GM18502 (cell line): ENCODE measurements at regions not wholly inside any gene's neighbourhood (a gene's known extent, or its start where the extent isn't known, plus 50 kb on each side); places are given as distances from the start of the nearest gene placed in this dataset.
A peak's percentile ranks its signal among the peaks of the same experiment; 100 is the strongest.

Experiments used
- ATAC-seq: cut with Tn5 transposase; IDR thresholded peaks from one replicate; pipeline ENCODE4 v1.9.1; 2021; ENCODE audit warnings: mild to moderate bottlenecking; ENCODE audit not compliant: unreplicated experiment, poor library complexity

DNA sequence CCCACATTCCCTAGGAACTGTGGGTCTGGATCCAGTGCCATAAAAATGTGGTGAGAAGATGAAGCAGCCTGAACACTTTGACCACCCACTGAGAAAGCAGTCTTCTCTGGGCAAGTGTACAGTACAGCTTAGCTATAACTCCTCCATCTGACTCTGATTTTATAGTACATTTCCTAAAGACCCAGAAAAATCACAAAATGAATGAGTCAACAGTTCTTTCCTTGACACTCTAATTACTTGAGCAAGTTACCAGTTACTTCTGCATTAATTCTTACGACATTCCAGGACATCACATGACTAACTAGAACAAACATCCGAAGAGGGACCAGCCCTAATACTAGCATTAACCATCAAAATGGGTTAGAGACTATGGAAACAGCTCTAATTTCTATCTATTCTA is 148.1 kb upstream of the PEX5L start:
- ATAC-seq: no peak

DNA sequence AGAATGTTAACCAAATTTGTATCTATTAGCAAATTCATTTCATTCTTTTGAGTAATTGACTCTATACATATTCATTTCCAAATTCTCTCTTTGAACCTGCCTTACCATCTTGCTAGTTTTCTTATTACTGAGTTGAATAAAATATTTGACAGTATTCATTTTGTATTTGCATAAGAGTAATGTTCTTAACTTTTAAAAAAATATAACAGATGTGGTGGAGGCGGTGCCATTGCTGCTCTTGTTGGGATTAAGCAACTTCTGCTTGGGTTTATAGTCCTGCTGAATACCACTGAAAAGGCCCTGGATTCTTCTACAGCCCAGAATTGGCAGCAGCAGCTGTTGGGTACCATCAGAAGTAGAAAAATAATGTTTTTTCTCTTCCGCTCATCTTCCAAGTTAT is 148.9 kb upstream of the PEX5L start:
- no peak for ATAC-seq

DNA sequence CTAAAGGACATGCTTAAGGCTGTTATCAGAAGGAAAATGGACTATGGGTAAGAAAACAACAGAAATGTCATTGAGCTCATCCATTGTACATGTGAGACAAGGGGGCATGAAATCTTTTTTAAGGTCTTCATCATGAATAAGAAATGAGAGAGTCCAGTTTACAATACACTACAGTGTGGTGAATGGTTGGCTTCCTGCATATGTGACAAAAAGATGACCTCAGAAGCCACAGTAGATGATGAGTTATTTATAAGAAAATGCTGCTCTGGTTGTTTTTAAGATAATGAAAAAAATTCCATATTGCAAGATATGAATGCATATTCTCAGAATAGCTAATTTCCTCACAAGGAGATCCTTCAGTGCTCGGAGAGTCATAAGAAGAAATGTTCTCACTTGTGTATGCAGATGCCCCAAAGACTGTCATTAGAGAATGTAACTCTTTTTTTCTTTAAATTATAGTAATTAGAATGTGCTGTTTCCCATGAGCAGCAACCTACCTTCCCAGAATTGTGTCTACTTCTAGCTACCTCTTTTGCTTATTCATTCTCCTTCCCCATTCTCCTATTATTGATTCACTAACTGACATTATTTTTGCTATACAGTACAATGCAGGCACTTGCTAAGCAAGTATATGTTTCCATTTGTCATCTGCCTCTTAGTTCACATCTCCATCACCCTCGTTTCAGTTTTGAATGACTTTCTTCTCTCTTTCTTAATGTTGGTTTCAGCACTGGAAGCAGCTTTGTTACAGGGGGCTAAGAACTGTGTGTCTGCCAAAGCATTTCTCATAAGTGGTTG is 152.0 kb upstream of the PEX5L start:
- ATAC-seq: no peak

DNA sequence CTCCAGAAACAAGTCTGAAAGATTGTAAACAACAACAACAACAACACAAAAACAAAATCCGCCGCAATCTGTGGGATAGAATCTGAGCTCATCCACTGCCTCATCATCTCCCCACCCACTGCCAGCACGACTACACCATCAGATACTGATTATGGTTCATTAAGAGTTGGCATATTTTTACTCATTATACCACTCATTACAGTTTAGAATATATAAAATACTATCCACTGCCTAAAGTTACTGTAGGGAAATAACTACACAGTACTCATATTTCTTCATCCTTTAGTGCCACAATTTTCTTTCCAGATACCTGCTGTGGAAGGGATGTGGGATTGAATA is 152.5 kb upstream of the PEX5L start:
- ATAC-seq: no peak

GRCh38 chr3:180196658-180197057 is 159.9 kb upstream of the PEX5L start:
- no peak for ATAC-seq

GRCh38 chr3:180199417-180199995 is 162.8 kb upstream of the PEX5L start:
- ATAC-seq: no peak

GRCh38 chr3:180215866-180216265 is 179.1 kb upstream of the PEX5L start:
- ATAC-seq: no peak

- ATAC-seq: no peak
These were observed 186.5 kb upstream of the PEX5L start for GRCh38 chr3:180223268-180223667.

- no peak for ATAC-seq
These were observed 192.4 kb upstream of the PEX5L start for GRCh38 chr3:180229113-180229512.

DNA sequence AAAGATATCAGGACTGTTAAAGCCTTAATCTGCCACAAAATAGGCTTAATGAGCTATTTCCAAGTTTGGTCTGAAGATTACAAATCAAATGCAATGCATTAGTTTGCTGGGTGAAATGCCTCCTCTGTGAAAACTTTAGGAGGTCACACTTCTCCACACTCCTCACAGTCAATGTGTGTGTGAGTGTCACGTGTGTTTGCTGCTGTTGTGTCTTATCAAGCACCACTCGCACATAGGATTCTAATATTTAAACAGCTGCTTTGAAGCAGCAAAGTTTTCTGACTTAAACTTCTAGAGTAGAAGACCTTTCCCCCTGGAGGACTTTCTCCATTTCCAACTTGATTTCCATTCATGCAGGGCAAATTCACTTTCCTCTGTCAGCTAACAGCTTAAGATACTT is 203.2 kb upstream of the PEX5L start:
- no peak for ATAC-seq

DNA sequence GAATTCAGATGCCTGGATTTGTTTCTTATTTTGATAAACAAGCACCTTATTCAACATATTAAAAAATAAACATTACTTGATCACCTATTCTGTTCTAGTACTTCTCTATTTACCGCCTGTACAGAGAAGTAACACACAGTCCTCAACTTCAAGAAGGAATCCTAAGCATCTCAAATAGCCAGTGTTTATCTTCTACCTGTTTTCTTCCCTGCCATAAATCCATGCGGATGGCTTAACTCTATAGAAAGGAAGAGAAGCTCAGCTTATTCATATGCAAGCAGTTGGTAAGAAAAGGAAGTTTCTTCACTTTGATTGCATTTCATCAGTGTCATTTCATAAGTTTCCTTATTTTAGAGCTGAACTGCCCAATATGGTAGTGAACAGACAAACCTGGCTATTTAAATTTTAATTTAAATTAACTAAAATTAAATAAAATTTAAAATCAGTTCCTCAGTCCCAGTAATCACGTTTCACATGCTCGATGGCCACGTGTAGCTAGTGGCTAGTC is 210.0 kb upstream of the PEX5L start:
- no peak for ATAC-seq

GRCh38 chr3:180250172-180250571 is 213.4 kb upstream of the PEX5L start:
- no peak for ATAC-seq

GRCh38 chr3:180252683-180253082 is 215.9 kb upstream of the PEX5L start:
- no peak for ATAC-seq

DNA sequence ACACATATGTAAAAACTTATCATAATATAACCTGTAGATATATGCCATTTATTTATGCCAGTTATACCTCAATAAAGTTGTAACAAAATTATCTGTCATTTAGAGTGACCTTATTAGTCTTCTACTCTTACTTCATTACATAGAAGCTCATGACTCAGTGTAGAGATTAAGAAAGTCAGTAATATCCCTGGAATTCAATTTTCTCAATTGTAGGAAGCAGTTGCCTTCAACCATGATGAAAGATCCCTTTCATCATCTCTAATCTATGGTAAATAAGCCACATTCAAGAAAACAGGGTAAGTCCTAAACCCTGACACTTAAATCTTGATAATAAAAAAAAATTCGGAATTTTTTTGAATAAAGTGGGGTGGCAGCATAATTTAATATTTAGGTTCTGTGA is 216.5 kb upstream of the PEX5L start:
- no peak for ATAC-seq

GRCh38 chr3:180264479-180264878 is 227.7 kb upstream of the PEX5L start:
- no peak for ATAC-seq

DNA sequence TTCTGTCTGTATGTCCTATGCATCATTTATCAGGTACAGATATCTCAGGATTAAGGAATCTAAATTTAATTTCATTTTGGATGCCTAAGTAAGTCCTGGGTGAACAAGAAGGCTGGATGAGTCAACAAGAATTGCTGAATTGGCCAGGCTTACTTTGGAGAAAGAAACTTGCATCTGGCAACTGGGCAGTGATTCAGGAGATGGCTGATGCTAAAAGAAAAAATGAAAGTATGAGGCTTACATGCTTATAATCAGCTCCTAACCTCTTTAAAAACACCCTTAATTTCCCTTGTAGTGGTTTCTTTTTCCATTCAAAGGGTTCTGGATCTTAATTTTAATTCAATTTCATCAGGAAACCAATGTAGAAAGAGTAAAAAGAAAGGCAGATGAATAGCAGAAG is 228.8 kb upstream of the PEX5L start:
- no peak for ATAC-seq

DNA sequence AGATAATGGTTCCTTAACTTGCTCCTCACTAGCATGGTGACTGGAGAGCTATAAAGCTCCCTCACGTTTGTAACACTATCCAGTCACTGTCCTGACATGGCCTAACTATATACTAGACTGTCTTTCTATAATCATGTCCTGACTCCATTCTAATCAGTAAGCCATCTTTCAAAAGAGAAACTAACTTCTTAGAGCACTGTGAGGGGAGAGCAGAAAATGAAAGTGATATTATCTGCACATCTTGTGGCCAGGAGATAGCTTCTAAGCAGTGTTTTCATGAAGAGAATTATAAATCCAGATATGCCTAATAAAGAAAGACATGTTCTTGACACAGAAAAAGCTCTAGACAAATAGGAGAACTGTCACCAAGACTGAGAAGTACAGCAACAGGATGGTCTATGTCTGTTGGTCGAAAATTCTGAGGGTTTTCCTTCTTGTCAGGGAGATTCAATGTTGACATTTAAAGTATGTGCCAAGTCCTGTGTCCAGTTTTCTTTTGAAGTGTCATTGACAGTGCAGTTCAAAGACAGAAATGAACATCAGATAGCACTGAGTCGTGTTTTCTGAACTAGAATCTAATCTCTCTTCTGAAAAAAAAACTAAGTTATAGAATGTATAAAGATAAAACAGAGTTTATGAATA is 230.6 kb upstream of the PEX5L start:
- peak; percentile 100 for ATAC-seq

- no peak for ATAC-seq
These were observed 237.8 kb upstream of the PEX5L start for GRCh38 chr3:180274536-180274935.

DNA sequence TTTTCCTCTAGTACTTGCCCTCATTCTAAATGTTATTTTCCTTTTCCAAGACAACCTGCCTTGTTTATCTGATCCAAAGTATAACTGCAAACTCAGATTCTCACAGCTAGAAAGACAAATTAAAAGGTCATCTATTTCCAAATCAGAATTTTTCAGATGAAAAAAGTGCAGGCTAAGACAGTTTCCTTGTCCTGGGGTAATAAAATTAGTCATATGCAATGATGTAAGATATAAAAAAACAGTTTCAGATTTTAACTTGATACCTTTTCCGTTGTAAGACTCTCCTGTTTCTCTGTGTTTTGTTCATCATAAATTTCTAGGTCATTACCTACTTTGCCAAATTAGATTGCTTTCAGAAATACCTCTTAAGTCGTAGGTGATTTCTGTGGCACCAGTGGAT is 238.4 kb upstream of the PEX5L start:
- ATAC-seq: no peak

GRCh38 chr3:180277041-180277440 is 240.3 kb upstream of the PEX5L start:
- ATAC-seq: no peak

DNA sequence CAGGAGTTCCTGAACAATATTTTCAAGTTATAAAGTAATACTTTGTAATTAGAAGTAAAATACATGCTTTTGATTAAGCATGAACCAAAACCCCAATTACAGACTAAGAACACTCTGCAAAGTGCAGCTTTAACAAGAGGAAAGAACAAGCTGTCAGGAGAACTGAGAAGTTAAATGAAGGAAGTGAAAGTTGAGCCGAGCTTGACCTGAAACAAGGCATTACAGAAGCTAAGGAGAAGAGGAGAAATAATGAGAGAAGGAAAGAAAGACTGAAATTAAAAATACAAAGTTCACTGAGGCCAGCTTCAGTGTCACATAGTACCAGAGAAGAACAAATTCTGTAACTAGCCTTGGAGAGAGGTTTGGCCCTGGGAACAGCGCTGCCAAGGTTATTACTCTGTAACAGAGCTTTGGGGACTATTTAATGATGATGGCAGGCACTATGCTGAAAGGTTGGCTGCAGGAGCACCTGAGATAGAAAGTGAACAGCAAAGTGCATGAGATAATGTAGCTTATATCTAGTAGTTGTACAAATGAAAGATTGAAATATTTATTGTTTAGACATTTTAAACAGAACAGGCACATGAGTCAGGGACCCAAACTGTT is 241.9 kb upstream of the PEX5L start:
- peak; percentile 98 for ATAC-seq
